Rectal smooth muscle tissue (tissue), 1 donor: ENCODE measurements at regions not wholly inside any gene's neighbourhood (a gene's known extent, or its start where the extent isn't known, plus 50 kb on each side); places are given as distances from the start of the nearest gene placed in this dataset.

ENCODE experiments used
- H3K27ac ChIP-seq: one replicate; pipeline ENCODE4 v1.7.0; 2013; ENCODE audit warnings: low read depth, low read length, inconsistent platforms
- H3K27me3 ChIP-seq: one replicate; pipeline ENCODE4 v1.7.0; 2013; ENCODE audit warnings: low read length; ENCODE audit not compliant: control insufficient read depth, insufficient read depth
- H3K36me3 ChIP-seq: one replicate; pipeline ENCODE4 v1.7.0; 2013; ENCODE audit warnings: low read length; ENCODE audit not compliant: control insufficient read depth, insufficient read depth
- H3K4me1 ChIP-seq: one replicate; pipeline ENCODE4 v1.7.0; 2013; ENCODE audit warnings: low read length; ENCODE audit not compliant: control insufficient read depth, insufficient read depth
- H3K4me3 ChIP-seq: one replicate; pipeline ENCODE4 v1.7.0; 2013; ENCODE audit warnings: low read length
- H3K9ac ChIP-seq: one replicate; pipeline ENCODE4 v1.7.0; 2013; ENCODE audit warnings: low read length

- Histone ChIP-seq H3K4me1 (no peaks in the 10 kb centered on the region), H3K27me3 (no peaks in the 10 kb centered on the region), H3K4me3 (no peak overlapping the region), H3K27ac (no peak overlapping the region), H3K36me3 (no peaks in the 10 kb centered on the region), H3K9ac (no peak overlapping the region)
These were observed 163.7 kb upstream of the CELF2 start for GRCh38 chr10:10853954-10854353.

DNA sequence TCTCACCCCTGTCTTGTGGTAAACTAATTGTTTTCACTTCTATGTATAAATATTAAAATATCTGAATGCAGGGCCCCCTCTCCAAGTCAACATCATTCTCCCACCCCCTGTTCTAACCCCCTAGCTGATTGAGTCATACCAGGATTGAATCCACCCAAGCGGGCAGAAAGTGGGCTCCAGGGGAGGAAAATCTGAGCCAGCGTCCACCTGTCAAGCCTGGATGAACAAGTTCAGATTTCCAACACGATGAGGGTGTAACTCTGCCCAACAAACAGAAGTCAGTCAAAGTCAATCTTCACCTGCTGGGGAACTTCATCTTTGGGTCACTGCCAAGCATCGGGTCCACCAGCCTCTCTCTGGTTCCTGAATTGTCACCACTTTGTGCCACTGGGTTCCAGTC lies 162.9 kb upstream of the CELF2 start:
- H3K4me3 ChIP-seq, result no peak overlapping the region
- H3K4me1 ChIP-seq, result no peaks in the 10 kb centered on the region
- H3K27ac ChIP-seq, result no peak overlapping the region
- H3K36me3 ChIP-seq, result no peaks in the 10 kb centered on the region
- no peaks in the 10 kb centered on the region for H3K27me3 ChIP-seq
- H3K9ac ChIP-seq, result no peak overlapping the region

GRCh38 chr10:10855151-10855581 lies 162.5 kb upstream of the CELF2 start:
- Histone ChIP-seq H3K9ac (no peak overlapping the region), H3K27me3 (no peaks in the 10 kb centered on the region), H3K4me1 (no peaks in the 10 kb centered on the region), H3K27ac (no peak overlapping the region), H3K36me3 (no peaks in the 10 kb centered on the region), H3K4me3 (no peak overlapping the region)

DNA sequence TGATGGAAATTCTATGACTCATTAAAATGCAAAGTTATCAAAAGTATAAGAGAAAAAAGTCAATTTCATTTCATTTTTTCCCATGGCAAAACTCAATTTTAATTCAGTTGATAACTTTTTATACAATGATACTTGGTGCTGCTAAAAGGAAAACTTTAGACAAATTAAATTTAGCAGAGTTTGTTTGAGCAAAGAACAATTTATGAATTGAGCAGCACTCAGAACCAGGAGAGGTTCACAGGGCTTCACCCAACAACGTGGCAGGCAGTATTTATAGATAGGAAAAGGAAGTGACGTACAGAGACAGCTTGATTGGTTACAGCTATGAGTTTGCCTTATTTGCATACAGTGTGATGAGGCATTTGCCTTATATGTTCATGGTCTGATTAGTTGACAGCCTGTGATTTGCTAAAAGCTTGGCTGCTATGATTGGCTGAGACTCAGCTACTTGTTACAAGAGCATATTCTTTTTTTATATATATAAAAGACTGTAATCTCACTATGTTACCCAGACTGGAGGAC lies 157.2 kb upstream of the CELF2 start:
- Histone ChIP-seq H3K36me3 (no peaks in the 10 kb centered on the region), H3K9ac (no peak overlapping the region), H3K4me1 (no peaks in the 10 kb centered on the region), H3K27ac (no peak overlapping the region), H3K27me3 (no peaks in the 10 kb centered on the region), H3K4me3 (no peak overlapping the region)

- Histone ChIP-seq H3K9ac (no peak overlapping the region), H3K4me3 (no peak overlapping the region), H3K4me1 (peaks cover 3% of the 10 kb centered on the region), H3K27me3 (no peaks in the 10 kb centered on the region), H3K36me3 (no peaks in the 10 kb centered on the region), H3K27ac (no peak overlapping the region)
These were observed 152.4 kb upstream of the CELF2 start for GRCh38 chr10:10865303-10865702.

GRCh38 chr10:10865913-10866312 lies 151.8 kb upstream of the CELF2 start:
- H3K4me1 ChIP-seq, result peaks cover 3% of the 10 kb centered on the region
- no peaks in the 10 kb centered on the region for H3K27me3 ChIP-seq
- H3K9ac ChIP-seq, result no peak overlapping the region
- no peaks in the 10 kb centered on the region for H3K36me3 ChIP-seq
- no peak overlapping the region for H3K27ac ChIP-seq
- H3K4me3 ChIP-seq, result no peak overlapping the region

DNA sequence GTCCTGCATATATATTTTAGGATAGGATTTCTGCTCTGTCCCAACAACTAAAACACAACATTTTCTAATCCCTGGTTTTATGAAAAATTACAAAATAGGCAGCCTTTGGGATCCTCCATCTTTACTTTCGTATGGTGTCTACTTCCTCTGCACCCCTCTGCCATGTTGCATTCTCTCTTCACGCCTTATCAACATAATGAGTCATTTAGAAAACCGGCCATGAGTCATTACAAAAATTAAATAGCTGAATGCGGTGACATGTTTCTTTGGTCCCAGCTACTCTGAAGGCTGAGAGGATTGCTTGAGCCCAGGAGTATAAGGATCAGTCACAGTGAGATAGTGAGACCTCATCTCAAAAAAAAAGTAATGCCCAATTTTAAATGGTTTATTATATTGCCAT lies 148.1 kb upstream of the CELF2 start:
- Histone ChIP-seq H3K27ac (no peak overlapping the region), H3K4me1 (peaks cover 10% of the 10 kb centered on the region), H3K36me3 (no peaks in the 10 kb centered on the region)

DNA sequence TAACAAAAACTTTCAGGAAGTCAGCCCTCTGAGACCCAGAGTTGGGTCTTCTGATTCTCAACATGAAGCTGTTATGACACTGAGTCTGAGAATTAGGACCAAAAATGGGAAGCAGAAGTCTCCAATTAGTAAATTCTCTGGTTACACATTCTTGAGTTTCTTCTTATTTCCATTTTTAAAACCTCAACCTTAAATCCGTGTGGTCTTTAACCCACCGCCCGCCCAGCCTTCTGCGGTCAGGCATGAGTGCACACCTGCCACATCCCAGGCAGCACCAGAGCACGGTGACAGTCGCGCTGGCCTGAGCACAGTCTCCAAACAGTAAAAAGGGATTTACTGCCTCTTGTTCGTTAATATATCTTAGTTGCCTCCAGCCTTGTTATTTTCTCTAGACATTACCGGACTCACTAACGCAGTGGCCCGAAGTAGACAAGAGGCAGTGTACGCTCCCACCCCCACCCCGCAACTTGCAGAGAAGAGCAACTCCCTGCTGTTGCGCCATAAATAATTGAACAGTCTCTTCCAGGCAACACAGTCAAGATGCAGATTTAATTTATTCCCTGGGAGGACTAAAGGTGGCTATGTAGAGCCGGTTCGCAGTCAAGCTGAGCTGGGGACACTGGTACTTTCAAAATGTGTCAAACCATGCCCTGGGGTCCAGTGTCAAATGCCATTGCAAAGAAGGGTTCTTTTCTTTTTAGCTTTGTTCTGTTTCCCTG lies 147.0 kb upstream of the CELF2 start:
- Histone ChIP-seq H3K9ac (no peak overlapping the region), H3K36me3 (no peaks in the 10 kb centered on the region), H3K27ac (peak overlapping the region; percentile 27), H3K27me3 (no peaks in the 10 kb centered on the region), H3K4me1 (peaks cover 10% of the 10 kb centered on the region), H3K4me3 (no peak overlapping the region)

More for the DNA sequence above, 148.1 kb upstream of the CELF2 start:
- H3K4me3 ChIP-seq, result no peak overlapping the region
- H3K9ac ChIP-seq, result no peak overlapping the region
- no peaks in the 10 kb centered on the region for H3K27me3 ChIP-seq

DNA sequence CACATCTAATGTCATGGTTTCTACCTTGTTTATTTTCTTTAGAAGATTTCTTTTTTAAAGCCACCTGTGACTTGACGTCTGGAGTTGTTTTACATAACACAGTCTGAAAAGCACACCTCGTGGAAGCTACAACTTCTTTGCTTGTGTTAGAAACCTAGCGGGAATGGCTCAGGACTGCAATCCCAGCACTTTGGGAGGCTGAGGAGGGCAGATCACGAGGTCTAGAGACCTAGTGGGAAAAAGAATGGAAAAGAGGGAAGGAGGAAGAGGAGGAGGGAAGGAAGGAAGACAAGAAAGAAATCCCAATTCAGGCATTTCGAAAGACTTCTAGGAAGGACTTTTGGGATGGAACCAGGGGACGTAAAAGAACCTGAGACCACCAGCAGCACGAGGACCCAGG lies 146.3 kb upstream of the CELF2 start:
- Histone ChIP-seq H3K4me1 (peaks cover 10% of the 10 kb centered on the region), H3K36me3 (no peaks in the 10 kb centered on the region), H3K27ac (peak overlapping the region; percentile 66), H3K4me3 (no peak overlapping the region), H3K27me3 (no peaks in the 10 kb centered on the region), H3K9ac (no peak overlapping the region)

DNA sequence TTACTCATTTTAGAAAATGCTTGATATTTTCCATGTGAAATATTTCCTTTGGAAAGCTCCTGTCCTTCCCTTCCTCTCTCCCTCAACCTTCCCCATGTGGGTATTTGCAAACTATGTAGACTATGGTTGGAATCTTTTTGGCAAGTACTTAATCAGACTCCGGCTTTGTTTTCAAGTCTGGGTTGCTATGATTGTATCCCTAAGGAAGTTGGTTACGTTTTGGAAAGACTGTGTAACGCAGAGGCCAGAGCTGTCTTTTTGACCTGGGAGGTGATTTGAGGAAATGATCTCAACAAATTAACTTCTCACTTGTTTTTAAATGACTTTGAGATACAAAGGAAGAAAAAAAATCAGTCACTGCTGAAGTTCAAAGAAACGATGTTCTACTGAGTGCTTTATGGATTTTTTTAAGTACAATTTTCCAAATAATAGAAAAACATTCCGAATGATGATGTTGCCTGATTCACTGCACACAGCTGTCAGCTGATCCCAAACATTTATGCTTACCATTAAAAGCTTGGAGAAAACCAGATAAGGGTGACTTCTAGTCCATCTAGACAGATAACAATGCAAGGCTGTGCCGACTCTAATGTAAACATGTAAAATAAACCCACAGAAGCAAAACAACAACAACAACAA lies 145.5 kb upstream of the CELF2 start:
- Histone ChIP-seq H3K36me3 (no peaks in the 10 kb centered on the region), H3K9ac (no peak overlapping the region), H3K4me1 (peaks cover 10% of the 10 kb centered on the region), H3K27me3 (no peaks in the 10 kb centered on the region), H3K27ac (peak overlapping the region; percentile 66), H3K4me3 (no peak overlapping the region)

GRCh38 chr10:10872764-10873163 lies 144.9 kb upstream of the CELF2 start:
- H3K4me3 ChIP-seq, result no peak overlapping the region
- peaks cover 7% of the 10 kb centered on the region for H3K4me1 ChIP-seq
- peak overlapping the region; percentile 66 for H3K27ac ChIP-seq
- no peaks in the 10 kb centered on the region for H3K27me3 ChIP-seq
- no peaks in the 10 kb centered on the region for H3K36me3 ChIP-seq
- H3K9ac ChIP-seq, result no peak overlapping the region

DNA sequence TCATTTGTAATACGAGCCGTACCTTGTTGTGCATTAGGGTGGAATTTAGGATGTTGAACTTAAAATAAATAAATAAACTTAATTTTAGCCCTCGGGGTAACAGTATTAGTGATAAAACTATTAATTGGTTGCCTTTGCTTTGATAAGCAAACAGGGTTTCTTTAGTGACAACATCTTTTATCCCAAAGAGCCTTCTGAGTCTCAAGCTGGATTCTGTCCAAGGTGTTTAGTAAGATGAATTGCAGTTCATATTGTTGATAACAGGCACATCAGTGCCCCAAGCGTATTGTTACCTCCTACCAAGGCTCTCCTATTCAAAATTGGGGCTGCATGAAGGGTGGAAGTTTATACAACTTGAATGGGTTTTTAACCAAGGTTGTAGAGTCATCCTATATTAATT lies 144.4 kb upstream of the CELF2 start:
- Histone ChIP-seq H3K4me3 (no peak overlapping the region), H3K9ac (no peak overlapping the region), H3K27me3 (no peaks in the 10 kb centered on the region), H3K36me3 (no peaks in the 10 kb centered on the region), H3K4me1 (peaks cover 7% of the 10 kb centered on the region), H3K27ac (no peak overlapping the region)

DNA sequence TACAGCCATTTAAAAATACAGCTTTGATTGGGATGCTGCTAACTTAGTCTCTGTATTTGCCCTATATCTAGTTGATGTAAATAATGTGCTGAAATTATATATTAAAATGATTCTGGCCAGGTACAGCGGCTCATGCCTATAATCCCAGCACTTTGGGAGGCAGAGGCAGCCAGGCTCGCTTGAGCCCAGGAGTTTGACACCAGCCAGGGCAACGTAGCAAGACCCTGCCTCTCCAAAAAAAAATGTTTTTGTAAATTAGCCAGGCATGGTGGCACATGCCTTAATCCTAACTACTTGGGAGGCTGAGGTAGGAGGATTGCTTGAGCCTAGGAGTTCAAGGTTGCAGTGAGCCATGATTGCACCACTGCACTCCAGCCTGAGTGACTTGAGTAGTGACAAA lies 143.8 kb upstream of the CELF2 start:
- no peak overlapping the region for H3K27ac ChIP-seq
- no peak overlapping the region for H3K4me3 ChIP-seq
- H3K9ac ChIP-seq, result no peak overlapping the region
- H3K4me1 ChIP-seq, result peaks cover 7% of the 10 kb centered on the region
- no peaks in the 10 kb centered on the region for H3K36me3 ChIP-seq
- no peaks in the 10 kb centered on the region for H3K27me3 ChIP-seq
